HG03469 (cell line): ENCODE measurements at regions not wholly inside any gene's neighbourhood (a gene's known extent, or its start where the extent isn't known, plus 50 kb on each side); places are given as distances from the start of the nearest gene placed in this dataset.

ENCODE experiments used
- ATAC-seq: cut with Tn5 transposase; IDR thresholded peaks from one replicate; pipeline ENCODE4 v1.9.1; 2021; ENCODE audit warnings: mild to moderate bottlenecking, moderate library complexity, moderate number of reproducible peaks; ENCODE audit not compliant: unreplicated experiment

DNA sequence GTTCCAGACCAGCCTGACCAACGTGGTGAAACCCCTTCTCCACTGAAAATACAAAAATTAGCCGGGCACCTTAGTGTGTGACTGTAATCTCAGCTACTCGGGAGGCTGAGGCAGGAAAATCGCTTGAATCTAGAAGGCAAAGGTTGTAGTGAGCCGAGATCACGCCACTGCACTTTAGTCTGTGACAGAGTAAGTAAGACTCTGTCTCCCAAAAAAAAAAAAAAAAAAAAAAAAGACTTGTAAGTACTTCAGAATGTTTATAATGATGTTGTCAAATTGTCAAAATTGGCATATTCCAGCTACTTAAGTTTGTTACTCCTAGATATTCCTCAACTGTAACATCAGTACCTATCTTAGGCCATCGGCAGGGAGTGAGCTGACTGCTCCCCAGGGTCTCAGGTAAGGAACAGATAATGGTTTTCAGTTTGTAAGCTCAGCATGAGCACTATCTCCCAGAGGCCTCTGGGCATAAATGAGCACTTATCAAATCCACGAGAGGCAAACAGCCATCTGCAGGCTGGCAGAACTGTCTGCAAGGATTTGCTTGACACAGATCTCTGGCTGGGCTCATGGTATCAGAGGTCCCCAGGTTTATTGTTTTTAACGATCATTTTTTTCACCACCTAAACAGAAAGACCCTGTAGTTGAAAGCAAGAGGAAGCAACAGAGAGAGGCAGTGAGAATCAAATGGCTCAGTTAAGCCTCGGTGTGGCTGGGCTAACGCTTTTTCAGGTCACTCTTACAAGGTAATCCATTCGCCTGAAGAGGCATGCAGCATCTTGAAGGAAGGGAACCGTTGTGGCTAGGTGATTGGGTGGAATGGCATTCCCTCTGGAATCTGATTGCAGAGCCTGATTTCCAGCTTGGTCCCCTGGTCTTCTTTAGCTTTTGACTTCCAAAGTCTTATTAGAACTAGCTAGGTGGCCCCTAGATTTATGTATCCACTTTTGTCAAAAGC is 115.9 kb downstream of the LY86 start:
- no peak for ATAC-seq

DNA sequence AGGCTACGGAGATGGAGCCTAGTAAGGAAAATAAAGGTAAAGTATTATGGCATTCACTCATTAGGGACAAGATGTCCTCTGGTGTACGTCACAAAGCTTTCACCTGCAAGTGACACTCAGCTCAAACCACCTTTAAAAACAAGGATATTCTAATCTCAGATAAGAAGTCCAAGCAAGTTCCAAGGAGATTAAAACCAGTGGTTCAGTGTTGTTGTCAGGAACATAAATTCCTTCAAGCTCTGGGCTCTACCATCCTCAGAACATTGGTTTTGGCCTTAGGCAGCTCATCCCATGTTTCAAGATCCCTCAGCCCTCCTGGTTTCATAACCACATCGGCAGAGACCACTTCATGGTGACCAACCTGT is 116.5 kb downstream of the LY86 start:
- ATAC-seq, result no peak

DNA sequence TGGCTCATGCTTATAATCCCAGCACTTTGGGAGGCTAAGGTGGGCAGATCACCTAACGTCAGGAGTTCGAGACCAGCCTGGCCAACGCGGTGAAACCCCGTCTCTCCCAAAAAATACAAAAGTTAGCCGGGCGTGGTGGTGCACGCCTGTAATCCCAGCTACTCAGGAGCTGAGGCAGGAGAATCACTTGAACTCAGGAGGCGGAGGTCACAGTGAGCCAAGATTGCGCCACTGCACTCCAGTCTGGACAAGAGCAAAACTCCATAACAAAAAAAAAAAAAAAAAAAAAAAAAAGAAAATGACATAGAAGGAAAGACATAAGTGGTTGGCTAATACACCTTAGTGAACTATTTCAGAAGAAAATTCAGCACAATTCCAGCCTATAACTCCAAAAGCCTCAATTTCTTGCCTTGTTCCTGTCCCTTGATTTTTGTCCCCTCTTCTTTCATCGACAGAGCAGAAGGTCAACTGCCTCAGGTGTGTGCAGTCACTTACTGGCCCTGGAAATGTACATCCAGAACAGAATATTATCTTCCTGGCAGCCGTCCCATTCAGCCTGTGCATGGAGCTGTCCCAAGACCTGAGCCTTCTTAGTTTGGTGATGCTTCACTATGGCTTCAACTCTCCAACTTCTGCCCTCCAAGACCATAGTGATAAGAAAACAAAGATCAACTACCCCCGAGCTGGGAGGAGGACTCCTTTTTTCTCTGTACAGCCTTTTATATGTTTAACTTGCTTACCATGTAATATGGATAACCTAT is 117.6 kb downstream of the LY86 start:
- ATAC-seq, result no peak

DNA sequence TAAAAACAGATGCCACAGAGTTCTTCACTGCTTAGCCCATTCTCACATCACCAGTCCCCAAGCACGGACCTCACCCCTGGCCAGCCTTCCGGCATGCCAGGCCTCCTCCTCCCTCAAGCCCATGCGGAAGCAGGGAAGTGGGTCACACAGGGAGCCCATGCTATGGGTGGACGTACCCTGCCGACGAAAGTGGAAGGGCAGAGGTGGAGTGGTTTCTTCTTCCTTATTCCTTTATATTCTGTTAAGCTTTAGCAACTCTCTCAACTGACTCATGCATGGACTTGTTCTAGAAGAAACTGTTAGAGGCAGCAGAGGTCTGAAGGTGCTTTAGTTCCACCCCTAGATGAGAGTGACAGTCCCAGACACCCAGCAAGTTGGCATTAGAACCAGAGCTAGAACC is 118.6 kb downstream of the LY86 start:
- no peak for ATAC-seq

DNA sequence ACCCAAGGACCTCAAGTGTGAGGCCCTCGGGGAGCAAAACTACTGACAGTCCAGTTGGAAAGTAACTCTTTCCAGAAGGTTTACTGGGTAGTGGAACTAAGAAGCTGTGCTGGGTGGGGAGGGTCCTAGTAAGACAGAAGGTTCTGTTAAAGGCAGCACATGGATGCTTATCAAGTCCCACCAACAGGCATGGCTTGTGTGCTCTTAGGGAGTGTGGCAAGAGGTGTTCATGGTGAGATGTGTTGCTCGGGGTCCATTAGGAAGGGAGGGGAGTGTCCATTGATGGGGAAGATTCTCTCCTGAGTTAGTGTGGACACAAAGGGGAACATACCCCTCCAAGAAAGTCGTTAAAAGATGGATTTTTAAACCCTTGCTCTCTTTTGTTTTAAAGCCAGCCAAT is 120.6 kb downstream of the LY86 start:
- ATAC-seq, result no peak

DNA sequence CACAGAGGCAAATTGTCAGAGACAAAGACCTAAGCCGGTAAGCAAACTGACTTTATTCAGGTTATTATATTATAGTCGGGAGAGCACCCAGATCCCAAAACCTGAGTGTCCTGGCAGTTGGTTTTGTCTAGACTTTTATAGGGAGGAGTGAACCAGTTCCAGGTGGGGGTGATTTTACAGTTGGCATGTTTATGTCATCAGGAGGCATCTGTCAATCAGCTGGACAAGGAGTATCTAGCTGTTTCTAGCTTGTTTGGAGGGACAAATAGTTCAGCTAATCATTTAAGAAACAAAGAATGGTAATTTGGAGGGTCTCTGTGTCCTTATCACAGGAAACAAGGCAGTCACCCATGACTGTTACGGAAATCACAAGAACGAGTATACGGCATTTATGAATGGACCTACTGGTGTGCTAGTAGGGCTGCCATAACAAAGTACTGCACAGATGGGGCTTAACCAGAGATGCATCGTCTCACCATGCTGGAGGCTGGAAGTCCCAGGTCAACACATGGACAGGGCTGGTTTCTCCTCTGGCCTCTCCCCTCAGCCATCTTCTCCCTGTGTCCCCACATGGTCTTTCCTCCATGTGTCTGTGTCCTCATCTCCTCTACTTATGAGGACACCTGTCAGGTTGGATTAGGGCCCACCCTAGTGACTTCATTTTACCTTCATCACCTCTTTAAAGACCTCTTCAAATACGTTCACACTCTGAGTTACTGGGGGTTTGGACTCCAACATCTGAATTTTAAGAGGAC is 122.7 kb downstream of the LY86 start:
- ATAC-seq, result no peak

DNA sequence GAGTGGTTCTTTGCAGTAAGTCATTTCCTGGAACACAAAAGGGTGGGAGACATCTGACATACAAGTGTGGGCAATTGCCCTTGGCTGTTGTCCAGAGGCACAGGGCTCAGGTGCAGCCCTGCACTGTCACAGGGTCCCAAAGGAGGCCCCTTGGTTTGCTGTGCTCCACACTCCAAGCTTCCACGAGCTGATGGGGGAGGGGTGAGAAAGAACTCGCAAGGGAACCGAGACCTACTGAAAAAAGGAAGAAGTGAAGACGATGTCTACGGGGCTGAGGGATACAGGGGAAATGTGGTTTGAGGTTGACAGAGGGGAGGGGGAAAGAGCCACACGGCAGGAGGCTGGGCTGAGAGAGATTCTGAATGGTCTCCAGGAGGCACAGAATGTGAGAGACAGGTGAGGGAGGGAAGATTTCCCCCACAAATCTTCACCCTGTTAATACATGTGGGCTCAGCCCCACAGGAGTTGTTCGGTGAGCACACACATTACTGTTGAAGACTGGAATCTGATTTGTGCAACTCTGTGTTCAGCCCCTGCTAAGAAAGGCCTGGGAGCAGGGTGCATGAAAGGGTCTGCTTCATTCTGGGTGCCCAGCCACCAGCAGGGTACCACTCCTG is 123.4 kb downstream of the LY86 start:
- ATAC-seq, result no peak

DNA sequence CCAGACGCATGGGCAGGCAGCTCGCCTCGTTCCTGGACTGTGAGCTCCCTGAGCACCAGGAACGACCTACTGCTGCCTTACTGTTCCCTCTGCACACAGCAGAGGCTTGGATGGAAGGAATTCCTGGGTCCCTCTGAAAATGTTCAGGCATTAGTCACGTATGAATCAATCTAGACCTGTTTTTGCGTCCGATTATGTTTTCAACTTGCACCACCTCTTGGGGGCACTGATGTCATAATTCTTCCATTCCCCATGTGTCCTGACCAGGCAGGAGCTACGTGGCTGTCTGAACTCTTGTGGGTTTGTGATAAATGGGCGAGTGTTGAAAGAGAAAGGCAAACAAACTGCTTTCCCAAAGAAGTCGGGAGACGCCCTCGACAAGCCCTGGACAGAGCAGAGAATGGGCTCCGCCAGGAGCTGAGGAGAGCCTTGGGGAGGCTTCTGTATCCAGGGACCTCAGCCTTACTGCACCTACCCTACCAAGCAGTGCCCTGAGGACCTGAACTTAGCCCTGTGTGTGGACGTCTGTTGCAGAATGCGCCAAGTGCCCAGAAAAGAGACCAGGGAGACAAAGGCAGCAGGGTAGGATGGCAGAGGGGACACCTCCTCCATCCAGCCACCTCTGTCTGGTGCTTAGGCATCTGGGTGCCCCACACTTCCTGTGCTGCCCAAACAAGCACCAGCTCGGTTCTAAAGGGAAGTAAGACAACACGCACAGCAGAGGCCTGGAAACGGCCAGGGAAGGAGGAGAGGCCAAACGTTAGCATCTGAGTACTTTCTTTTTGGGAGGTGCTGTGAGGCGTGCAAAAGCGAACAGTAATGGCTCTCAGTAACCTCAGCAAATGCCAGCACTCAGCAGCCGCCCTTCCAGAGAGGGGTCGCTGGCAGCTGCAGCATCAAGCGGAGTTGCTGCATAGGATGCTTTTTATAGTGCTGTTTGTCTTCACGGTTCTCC is 124.2 kb downstream of the LY86 start:
- ATAC-seq, result no peak

DNA sequence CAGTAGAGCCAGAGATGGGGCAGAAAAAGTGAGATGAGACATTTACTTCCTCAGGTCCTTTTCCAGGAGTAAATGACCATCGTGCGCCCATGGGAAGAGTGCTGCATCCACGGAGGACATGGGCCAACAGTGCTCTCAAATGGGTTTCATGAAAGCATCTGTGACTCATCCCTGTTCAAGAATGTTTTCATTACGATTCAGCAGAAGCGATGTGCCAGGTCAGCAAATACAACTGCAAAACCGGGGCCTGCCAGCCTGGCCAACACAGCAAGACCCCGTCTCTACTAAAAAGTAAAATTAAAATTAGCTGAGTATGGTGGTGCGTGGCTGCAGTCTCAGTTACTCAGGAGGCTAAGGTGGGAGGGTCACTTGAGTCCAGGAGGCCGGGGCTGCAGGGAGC is 125.1 kb downstream of the LY86 start:
- ATAC-seq, result no peak

DNA sequence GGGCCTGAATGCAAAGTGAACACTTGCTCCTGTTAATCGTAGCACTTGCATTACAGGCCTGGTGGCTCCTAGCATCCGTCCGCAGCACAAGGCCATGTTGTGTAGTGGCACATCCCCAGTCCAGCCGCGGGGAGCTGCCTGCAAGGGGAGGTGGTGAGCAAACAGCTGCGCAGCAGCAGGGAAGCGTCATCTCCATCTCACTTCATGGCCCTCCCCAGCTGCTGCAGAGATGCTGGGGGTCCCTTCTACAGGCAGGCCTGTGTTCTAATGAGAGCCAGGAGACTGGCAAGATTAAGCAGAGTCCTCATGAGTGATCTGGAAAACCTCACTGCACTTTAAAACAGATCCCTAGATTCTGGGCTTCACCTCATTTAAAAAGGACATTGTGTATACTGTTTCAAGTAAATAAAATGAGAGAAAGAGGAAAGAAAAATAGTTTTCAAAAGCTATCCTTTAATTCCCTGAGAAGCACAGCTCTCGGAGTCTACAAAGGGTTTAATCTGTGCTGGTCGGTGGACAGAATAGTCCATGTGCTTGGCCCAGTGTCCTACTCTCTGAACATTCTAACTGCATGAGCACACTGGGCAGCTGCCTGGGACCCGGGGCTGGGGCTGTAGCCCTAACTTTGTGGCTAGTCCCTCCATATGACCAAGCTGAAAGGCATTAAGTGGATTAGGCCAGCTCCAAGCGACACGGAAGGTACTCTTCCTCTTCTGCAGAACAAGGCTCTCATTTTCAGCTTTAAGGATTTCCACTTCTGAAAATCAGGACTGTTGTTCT is 125.8 kb downstream of the LY86 start:
- ATAC-seq, result no peak

DNA sequence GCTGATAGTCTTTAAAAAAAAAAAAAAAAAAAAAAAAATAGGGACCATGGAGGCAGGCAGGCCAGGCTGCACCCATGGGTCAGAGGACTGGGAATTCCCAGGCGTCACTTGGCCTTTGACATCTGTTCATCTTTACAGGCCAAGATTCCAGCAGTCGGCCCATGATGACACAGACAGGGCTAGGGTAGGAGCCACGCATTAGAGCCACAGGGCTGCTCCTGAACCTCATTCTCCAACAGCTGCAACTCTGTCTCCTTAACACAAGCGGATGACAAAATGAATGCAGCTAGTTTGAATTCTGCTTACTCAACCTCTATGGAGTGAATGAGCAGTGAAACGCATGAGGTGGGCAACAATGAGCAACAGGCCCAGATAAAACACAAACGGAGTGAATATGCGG is 126.4 kb downstream of the LY86 start:
- ATAC-seq, result no peak

DNA sequence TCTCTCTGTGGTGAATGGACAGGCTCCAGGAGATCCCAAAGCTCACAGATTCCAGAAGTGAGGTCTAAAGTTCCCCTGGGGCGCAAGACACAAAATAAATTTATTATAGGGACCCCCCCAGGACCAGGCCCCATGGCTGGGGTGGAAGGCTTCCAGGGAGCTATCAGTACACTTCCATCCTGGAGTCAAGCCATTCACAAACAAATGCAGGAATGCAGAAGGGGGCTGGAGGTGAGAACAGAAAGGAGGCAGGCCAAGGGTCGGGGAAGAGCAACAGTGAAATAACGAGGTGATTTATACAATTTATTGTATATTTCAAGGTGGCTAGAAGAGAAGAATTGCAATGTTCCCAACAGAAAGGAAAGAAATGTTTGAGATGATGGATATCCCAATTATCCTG is 126.9 kb downstream of the LY86 start:
- no peak for ATAC-seq

DNA sequence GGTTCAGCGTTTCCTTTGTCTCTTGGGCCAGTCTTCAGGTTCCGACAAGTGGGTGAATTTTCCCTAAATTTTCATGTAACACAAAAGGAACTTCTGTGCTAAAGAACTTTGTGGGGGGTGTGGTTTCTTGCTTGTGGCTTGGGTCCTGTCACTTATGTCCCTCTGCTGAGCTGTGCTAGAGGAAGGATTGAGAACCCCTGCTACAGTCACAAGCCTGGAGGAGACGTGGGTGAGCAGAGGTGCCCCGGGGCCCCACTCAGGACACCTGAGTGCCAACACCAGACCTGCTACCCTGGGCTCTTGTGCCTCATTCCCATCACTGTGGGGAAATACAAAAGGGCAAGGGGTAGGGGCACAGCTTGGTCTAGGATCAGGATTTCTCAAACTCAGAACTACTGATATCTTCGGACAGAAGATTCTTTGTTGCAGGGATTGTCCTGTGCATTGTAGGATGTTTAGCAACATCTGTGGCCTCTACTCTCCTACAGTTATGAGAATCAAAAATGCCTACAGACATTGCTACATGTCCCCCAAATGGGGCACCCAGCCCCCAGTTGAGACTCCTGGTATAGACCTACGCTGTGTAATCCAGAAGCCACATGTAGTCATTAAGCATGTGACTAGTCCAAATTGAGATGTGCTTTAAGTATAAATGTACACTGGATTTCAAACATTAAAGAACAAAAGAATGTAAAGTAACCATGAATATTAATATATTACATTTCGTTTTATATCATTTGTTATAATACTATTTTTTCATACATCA is 128.7 kb downstream of the LY86 start:
- ATAC-seq, result no peak

DNA sequence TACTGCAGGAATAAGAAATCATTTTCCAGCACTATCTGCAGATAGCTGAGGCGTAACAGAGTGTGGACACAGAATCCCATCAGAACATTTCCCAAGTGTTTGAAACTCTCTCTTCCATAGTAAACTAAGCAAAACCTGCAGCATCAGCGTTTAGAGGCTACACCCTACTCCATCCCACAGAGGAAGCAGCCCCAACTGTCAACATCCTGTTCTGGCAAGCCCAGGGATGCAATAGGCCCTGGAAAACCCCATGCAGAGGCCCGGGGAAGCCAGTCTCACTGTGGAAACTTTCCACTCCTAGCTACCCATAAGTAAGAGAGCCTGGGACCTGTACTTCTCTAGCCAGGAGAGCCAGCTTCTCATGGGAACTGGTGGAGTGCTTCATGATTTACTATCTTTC is 129.4 kb downstream of the LY86 start:
- no peak for ATAC-seq

DNA sequence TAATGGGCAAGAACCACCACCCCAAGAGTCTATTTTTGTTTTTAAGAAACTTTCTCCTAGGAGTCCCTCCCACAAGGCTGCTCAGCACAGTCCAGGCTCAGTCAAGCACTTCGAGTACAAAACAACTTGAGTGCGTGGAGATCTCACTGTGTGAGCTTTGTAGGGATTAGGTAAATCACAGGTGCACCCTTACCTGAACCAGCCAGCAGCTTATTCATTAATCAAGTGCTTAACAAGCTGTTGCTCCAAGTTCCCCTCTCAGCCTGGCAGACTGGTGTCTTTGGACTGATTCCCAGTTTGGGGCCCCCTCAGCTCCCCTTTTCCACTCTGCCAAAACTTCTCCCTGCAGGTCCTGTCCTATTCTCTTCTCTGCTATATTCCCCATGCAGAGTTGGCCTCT is 133.1 kb downstream of the LY86 start:
- no peak for ATAC-seq

DNA sequence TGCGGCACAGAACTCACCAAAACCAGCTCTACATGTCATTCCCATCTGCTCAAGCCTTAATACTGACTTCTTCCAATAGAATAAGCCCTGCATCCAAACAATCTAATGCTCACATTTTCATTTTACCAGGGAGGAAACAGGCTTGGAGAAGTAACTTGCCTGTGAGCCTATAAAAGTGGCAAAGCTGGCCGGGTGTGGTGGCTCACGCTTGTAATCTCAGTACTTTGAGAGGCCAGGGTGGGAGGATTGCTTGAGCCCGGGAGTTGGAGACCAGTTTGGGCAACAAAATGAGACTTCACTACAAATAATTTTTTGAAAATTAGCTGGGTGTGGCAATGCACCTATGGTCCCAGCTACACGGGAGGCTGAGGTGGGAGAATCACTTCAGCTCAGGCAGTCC is 133.7 kb downstream of the LY86 start:
- no peak for ATAC-seq

DNA sequence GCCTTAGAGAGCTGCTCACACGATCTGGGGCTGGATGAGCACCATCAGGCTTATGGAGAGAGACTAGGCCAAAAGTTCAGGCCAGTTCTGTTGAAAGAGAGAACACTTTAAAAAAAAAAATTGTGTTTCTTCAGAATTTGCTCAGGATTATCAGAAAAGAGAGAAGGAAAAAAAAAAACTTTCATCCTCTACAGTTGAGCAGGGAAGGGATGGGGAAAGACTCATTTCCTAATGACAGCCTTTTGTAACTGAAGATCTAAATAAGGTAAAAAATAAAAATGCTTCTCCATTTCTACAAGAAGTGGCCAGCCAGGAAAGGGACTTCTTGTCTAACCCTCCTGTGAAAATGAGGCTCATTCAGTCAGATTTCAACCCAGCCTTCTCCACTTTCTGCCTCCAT is 134.8 kb downstream of the LY86 start:
- ATAC-seq, result no peak

DNA sequence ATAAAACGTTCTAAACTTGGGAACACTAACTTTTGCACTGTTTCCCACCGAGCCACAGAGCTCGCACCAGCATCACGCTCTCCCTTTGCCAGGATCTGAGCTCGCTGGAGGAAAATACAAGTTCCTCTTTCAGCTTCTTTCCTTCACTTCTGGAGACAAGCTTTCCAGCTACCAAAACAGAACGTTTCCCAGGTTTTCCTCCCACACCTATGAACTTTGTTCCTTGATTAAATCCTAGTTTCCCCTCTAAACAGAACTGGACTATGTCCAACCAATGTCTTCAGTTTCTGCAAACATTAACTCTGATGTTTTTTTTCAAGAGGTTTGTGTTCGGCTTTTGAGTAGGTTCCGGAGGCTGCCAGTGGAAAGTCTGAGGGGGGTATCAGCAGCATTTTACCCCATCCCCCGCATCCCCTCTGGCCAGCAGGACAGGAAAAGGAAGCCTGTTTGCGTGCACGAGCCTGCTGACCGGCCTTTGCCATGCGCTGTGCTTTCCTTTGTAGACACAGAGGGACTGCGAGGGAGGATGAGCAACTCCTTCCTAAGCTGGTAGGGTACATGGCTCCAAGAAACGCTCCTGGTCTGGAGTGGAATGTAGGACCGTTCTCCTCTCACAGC is 135.5 kb downstream of the LY86 start:
- no peak for ATAC-seq
